HG03135 (cell line): ENCODE measurements at regions not wholly inside any gene's neighbourhood (a gene's known extent, or its start where the extent isn't known, plus 50 kb on each side); places are given as distances from the start of the nearest gene placed in this dataset.
A peak's percentile ranks its signal among the peaks of the same experiment; 100 is the strongest.

Experiments
- ATAC-seq: cut with Tn5 transposase; IDR thresholded peaks from one replicate; pipeline ENCODE4 v1.9.1; 2021; ENCODE audit warnings: mild to moderate bottlenecking, moderate library complexity; ENCODE audit not compliant: unreplicated experiment

DNA sequence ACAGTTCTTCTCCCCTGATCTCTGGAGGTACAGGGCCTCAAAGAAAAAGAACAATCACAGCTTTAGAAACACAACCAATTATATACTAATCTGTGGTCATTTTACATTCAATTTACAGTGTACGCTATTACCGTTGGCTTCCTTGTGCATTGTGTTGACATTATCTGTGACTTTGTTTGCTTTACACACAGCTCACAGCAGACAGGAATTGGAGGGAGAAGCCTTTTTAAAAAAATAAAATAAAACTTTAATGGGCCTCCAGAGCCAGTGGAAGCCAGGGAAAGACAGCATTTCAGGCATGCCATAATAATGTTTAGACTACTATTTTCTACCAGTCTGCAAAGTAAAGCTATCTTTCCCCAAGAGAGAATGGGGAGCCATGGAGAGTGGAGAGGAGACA is 179.0 kb upstream of the ADO start:
- ATAC-seq, result no peak

DNA sequence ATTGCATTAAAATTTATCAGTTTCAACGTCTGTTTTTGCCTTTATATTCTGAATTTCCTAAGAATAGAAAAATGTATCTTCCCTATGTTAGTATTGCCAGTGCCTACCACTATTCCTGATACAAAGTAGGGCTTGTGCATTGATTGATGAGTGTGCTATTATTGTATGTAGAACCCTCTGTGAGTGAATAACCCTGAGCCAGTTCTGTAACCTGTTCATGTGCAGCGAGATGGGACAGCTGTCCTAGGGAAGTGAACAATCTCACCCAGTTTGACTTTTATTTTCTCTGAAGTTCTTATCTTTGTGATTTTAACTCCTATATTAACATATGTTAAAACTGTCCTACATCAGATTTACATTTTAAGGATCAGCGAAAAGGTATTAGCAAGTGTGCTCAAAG is 178.4 kb upstream of the ADO start:
- ATAC-seq, result no peak

DNA sequence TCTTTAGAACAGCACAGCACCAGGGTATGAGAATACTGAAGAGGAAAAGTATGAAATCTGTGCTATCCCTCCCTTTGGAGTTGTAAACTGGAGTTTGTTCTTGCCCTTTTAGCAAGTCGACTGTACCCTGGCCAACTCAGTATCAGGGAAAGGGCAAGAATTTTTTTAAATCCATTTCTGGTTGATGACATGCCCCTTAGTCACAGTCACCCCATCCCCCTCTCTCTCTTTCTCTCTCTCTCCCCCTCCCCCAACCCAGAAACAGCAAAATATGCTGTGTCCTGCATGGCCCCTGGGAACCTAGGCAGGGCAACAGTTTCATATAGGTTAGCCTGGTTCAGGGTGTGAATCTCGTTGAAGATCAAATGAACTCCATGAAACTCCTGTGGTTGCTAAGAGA is 177.7 kb upstream of the ADO start:
- no peak for ATAC-seq

DNA sequence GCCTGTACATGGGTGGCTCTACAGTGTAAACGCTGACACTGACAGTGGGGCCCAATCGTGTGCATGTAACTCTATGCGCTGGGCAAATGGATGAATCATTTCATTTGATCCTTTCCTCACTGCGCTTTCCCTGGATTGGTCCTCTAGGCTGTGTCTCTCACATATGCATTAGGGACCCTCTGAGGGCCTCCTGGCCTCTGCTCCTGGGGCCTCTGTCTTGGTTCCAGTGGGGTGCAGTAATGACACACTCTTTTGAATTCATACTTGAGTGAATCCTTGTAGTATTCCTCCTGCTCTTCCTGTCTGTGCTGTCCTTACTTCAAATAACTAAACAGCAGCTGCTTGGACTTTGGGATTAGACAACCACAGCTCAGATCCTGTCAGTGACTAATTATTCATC is 176.5 kb upstream of the ADO start:
- no peak for ATAC-seq

DNA sequence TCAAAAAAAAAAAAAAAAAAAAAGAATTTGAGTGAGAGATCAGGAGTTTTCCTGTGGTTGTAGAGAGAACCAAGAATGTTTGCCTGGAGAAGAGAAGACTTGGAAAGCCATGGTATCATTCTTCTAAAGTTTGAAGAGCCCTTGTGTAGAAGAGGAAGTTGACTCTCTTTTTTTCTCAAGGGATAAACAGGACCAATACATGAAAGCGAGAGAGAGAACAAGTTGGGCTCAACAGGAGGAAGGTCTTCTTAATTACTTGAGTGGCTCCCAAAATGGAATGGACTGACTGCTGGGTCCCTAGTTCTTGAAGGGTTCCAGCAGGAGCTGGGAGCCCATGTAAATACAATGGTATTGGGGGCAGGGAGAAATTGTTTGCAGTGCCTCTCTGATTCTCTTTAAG is 173.3 kb upstream of the ADO start:
- no peak for ATAC-seq

DNA sequence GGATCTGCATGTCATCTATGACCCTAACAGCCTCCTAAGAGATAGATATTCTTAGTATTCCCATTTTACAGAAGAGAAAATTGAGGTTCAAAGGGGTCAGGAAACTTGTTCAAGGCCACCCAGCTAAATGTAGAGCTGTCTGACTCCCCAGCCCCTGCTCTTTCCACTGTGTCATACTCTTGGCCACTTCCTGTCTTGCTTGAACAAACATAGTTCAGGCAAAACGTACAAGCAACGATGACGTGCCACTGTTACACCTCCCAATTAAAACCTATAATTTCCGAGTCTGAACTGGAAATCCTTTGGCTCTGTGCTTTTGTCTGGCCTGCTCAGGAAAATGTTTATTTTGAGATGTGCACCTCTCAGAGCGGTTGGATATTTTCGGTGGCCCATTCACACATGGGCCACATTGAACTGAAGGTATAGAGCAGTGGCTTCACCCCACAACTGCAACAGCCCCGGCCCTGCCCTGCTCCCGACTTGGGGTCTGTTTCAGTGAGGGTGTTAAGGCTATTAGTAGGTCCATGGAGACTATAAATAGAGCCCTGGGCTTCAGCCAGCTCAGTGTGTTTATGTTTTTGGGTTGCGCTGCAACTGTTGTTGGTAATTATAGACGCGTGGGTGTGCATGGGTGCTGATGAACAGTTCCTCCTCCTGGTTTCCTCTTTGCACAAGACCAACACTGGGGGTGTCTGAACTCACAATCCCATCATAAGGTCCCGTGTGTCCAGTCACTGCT is 172.3 kb upstream of the ADO start:
- peak; percentile 75 for ATAC-seq

DNA sequence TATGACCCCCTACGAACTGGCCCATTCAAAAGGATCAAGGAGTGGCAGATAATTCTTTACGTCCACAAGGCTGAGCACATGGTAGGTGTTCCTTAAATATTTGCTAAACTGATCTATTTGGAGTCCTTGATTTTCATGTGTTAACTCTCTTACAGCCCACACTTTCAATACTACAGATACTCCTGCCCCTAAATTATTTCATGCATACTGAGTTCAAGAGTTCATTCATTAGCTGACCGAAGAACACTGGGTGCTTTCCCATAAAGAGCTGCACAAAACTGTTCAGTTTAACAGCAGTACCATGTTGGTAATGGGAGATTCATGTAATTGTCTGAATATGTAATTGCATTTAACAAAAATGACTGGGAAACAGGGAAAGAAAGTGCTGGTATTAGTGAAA is 170.5 kb upstream of the ADO start:
- ATAC-seq, result no peak

DNA sequence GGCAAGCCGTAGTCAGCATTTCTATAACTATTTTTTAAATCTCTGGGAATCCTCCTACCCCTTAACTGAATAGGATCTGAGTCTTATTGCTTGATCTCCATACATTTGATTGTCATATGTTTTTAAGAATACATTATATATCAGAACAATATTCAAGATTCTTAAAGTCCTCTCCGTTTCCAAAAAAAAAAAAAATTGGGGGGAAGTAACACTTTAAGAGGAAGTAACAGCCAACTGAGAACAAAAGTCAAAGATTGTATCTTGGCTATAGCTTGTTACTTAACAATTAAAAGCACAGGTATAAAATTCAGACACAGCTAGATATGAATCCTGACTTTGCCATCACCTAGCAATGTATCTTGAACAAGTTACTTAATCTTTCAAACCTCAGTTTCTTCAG is 169.9 kb upstream of the ADO start:
- no peak for ATAC-seq

DNA sequence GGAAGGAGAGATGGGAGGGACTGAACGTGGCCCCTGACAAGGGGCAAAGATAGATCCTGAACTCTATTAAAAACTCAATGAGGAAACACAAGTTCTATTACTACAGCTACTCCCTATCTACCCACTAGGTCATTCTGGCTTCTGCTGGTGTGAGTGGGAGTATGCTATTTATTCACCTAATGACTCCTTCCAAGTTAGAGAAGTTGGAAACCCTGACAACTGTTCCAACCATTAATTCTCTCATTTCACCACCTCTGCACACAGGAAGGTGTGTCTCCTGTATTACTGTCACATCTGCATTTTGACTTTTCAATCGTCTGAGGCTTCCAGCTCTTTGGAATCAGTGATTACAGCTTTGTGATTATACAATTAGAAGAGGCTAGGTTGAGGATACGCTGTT is 169.4 kb upstream of the ADO start:
- ATAC-seq, result no peak

DNA sequence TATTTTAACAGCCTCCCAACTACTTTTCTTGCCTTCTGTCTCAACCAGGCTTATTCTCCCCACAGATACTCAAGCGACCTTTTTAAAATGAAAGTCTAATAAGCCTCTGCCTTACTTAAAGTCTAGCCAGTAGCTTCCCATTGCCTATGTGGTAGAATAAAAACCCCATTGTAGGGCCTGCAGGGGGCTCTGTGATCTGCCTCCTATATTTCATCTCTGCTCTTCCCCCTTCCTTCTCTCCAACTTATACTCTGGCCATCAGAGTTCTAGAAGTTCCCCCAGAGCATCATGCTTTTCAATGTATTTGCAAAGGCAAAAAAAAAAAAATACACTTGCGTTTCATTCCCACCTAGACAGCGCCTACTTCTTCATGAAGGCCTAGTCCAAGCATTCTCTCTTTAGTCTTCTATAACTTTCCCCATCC is 167.7 kb upstream of the ADO start:
- ATAC-seq, result no peak

DNA sequence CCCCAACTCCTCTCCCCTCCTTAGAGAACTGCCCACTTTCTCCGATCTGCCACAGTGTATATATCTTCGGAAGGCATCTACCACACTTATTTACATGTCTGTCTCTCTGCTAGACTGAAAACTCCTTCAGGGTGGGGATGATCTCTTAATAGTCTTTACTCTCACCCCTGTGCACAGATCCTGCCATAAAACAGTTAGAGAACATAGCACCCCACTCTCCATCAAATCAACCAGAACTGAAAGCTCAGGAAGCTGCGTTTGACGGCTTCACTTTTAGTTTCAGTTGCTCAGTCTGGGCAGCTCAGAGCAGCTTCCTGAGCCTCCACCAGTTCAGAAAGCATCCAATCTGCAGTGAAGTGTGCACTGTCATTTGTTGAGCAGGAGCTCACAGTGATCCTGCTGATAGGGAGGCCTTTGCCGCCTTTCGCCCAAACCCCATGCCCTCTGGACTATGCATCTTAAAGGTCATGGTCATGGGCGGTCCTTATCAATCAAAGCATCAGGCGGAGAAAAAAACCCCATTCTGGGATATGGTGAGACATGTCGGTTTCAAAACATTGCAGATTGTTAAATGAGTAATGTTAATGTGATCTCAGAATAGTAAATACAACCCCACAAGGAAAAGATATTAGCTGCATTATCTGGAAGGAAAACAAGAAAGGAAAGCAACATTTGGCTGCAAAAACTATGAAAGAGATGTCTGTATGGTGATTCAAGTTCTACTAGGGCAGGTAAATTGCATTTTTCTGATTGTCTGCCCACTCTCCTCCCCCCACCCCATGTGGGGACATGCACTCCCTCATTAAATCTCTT is 167.1 kb upstream of the ADO start:
- ATAC-seq, result peak; percentile 61

DNA sequence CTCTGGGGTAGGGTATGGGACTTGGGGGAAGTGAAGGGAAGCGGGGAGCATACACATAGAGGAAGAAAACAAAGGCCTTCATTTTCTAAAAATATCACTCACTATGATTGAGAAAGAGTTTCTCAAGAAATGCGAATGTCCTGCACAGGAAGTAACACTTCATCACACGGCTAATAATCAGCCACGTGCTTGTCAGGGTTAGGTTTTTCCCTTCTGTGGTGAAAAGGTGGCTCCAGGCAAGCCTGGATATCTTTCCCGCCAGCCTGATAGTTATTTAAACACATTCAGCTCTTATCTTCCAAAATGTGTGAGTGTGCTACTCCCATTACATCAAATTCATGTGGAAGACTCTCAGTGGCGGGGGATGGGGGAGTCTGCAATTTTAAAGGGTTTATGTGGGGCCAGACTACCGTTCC is 166.4 kb upstream of the ADO start:
- ATAC-seq, result peak; percentile 31

DNA sequence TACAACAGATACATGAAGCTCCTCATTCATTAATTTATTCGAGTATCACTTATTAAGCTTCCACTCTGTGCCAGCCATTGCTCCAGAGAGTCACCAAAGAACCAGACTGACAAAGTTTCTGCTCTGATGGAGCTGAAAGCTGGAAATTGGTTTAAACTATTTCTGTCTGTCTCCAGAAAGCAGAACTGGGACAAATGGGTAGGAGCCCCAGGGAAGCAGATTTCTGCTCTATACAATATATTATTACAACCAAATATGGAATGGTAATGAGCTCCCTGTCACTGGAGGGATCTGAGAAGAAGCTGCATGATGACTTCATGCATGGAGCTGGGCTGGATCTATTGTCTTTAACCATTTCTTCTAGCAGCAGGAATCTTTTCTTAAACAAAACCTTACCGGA is 165.4 kb upstream of the ADO start:
- ATAC-seq, result no peak

DNA sequence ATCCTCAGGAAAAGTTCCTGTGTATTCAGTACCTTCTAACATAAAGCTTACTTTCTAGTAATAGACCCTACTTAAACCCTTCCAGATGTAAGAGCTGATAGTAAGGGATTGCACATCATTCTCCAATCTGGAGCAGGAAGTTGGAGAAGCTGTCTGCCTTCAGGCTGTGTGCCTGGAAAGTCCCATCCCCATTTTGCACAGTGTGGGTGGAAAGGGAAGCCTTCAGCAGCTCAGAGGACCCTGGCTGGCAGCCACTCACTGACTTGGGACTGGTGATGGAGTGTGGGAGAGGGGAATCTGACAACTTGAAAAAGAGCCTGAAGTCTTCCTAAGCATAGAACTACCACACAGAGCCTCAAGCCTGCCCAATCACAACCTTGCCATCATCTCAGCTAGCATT is 164.1 kb upstream of the ADO start:
- ATAC-seq, result no peak

DNA sequence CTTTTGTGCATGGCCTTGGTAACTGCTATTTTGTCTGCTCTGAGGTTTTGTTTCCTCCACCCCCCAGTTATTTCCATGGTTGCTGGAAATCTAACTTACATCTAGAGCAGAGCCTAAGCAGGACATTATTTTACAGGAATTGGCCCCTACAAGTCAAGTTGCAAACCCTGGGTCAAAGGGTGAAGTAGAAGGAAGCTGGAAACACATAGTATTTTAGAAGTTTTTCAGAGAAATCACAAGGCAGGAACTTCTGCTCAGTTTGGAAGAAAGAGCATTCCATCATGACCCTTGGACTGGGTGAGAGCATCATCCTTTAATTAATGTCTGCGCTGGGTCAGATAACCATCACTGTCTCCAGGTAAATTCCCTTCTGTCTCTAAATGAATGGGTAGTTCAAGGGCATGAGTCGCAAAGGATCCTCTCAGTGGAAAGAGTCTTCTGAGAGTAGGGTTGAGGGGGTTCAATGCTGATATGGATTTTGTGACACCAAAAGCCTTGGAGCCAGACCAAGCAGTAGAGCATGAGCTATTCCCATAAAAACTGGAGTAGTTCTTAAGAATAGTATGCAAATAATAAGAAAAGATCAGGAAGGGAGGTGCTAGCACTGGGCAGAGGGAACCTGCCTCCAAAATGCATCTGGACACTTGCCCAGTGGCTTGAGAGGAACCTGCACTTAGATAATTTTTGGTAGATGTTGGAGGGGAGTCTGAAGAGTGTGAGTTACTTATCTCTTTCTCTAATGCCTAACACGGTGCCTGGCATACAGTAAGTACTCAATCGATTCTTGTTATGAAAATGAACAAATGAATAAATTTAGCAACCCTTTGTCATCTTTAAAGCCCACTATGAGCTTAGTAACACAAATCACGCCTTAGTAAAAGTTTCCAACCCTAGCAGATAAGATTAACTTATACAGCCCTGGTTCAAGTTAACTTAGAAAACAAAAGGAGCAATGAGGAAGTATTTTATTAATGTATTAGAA is 160.6 kb upstream of the ADO start:
- ATAC-seq, result no peak

DNA sequence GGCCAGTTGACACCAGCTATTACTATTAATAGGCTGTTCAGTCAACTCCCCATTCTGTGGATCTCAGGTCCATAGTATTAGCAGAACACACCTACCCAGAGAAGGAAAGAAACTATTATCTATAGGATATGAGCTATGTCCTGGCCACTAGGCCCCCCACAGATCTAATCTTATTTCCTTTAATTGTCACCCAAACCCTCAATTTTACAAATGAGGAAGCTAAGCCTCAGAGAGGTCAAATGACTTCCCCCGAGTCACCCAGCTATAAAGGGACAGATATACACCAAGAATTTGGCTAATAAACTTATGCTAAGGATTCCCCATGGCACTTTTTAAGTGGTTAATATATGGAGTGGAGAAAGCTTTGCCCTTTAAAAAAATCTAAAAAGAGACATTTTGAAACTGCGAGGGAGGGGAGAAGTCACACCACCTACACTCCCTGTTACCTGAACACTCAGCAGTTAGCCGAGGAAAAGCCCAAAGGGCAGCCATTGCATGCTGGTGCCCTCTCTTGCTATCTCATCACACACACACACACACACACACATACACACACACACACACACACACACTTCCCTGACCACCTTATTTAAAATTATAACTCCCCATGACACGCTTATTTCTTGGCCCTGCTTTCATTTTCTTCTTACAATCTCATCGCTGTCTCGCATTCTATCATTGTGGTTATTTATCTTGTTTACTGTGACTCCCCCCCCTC is 157.0 kb upstream of the ADO start:
- no peak for ATAC-seq

DNA sequence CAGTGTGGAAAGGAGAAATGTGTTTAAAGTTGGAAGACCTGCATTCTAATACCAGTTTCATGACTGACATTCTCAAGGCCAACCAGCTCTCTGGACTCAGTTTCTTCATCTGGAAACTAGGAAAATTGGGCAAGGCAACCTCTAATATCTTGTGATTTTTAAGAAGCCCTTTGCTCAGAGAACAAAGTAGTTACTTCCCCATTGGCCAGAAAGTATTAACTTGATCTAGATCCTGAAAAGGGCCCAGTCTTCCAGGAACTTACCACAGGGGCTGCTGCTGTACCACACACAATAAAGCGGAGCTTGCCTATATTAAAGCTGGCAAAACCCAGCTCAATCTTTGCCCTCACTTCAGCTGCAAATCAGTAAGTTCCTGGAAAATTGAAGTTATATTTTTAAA is 155.6 kb upstream of the ADO start:
- no peak for ATAC-seq

DNA sequence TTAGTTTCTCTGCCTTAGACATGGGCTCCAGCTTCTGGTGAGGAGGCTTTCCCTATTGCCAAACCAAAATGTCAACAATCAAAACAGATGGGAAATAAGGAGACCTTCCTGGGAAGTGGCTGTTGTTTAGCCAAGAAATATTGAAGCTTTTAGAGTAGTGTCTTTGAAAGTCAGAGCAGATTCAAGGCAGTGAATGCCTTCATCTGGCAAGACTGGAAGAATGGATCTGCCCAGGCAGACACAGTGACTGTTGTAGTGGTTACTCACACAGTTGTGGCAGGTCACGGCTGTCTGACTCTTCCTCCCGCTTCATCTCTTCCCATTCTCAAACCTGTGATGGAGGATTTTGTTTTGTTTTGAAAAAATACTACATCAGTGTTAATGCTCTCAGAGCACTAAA is 154.1 kb upstream of the ADO start:
- ATAC-seq, result no peak

DNA sequence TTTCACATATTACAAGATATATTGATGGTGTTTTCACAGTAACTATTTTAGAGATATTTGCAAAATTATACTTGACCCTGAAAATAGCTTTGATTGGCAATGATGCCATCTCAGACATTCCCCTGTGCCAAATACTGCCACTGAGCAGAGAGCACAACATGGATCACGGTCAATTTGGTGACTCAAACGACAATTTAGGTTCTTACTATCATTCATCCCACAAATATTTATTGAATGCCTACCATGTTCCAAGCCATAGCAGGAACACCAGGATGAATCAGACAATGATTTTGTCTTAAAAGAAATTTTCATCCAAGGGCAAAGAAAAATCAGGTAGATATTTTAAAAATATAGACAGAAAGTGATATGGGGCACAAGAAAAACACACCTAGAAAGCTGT is 153.2 kb upstream of the ADO start:
- ATAC-seq, result no peak

DNA sequence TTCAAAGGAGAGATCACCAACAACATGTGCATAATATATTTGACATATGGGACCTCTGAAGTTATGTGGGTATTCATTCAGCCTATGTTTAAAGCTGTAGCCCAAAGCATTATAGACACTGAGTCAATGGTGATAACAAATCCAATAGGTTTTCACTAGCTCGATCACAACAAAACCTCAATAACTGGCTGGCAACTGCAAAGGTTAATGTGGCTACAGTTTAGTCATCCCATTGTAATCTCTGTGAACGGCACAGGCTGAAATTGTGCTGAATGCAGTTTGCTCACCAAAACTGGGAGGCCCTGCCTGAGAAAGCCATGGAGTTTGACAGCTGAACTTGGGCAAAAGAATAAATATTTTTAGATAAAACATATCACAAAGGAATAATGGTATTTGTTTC is 152.4 kb upstream of the ADO start:
- ATAC-seq, result no peak

DNA sequence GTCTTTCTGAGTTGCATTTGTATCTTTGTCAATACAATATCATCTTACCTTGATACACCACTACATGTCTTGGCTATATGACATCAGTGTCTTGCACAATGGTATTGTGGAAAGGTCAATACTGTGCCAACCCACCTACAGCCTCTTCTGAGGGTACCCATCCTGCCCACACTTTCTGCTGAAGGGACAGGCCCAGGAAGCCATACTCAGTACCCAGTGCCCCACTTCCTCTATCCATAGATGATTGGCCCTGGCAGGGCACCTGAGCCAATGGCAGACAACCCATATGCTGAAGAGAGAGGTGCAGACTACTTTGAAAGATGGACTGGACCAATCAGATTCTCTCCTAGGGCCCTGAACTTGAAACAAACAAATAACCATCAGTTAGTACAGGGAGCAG is 152.0 kb upstream of the ADO start:
- no peak for ATAC-seq
